KMS-11 (cell line): ENCODE measurements at regions not wholly inside any gene's neighbourhood (a gene's known extent, or its start where the extent isn't known, plus 50 kb on each side); places are given as distances from the start of the nearest gene placed in this dataset.
A peak's percentile ranks its signal among the peaks of the same experiment; 100 is the strongest.

Experiments used
- H2AFZ ChIP-seq: fragments of 200-600 bp; sonication (generic); 2 replicates; pipeline ENCODE4 v1.6.1; 2016; ENCODE audit warnings: antibody characterized with exemption, mixed run types, low read depth
- H3K27ac ChIP-seq: fragments of 200-600 bp; sonication (generic); 2 replicates; pipeline ENCODE4 v1.6.1; 2016; ENCODE audit warnings: mild to moderate bottlenecking, mixed run types
- H3K27me3 ChIP-seq: fragments of 200-600 bp; sonication (generic); 2 replicates; pipeline ENCODE4 v1.6.1; 2017; ENCODE audit warnings: mild to moderate bottlenecking, low read depth, mixed run types, moderate library complexity; ENCODE audit not compliant: insufficient read depth
- H3K36me3 ChIP-seq: fragments of 200-600 bp; sonication (generic); 2 replicates; pipeline ENCODE4 v1.6.1; 2017; ENCODE audit warnings: mild to moderate bottlenecking, mixed run types; ENCODE audit not compliant: insufficient read depth
- H3K4me1 ChIP-seq: fragments of 200-600 bp; sonication (generic); 2 replicates; pipeline ENCODE4 v1.6.1; 2016; ENCODE audit warnings: mild to moderate bottlenecking, low read depth, mixed run types; ENCODE audit not compliant: poor library complexity, severe bottlenecking
- H3K4me2 ChIP-seq: fragments of 200-600 bp; sonication (generic); 2 replicates; pipeline ENCODE4 v1.7.0; 2016; ENCODE audit warnings: mild to moderate bottlenecking, mixed run types
- H3K4me3 ChIP-seq: fragments of 200-600 bp; sonication (generic); IDR thresholded peaks from 2 replicates; pipeline ENCODE4 v1.6.1; 2017; ENCODE audit warnings: low read depth, low read length, mixed read lengths; ENCODE audit not compliant: insufficient read depth
- H3K79me2 ChIP-seq: fragments of 200-600 bp; sonication (generic); 2 replicates; pipeline ENCODE4 v1.6.1; 2016; ENCODE audit warnings: low read depth, mixed run types; ENCODE audit not compliant: insufficient read depth
- H3K9ac ChIP-seq: fragments of 200-600 bp; sonication (generic); 2 replicates; pipeline ENCODE4 v1.6.1; 2016; ENCODE audit warnings: mild to moderate bottlenecking, mixed run types
- H4K20me1 ChIP-seq: fragments of 200-600 bp; sonication (generic); 2 replicates; pipeline ENCODE4 v1.6.1; 2016; ENCODE audit warnings: mild to moderate bottlenecking, mixed run types; ENCODE audit not compliant: insufficient read depth
- CTCF ChIP-seq: fragments of 200-600 bp; sonication (generic); conservative IDR thresholded peaks from 2 replicates; pipeline ENCODE4 v1.6.1; 2017; ENCODE audit warnings: low read depth, mild to moderate bottlenecking, antibody characterized with exemption, low read length, moderate library complexity, mixed read lengths

- H3K27ac ChIP-seq, result no peak overlapping the region
- no peaks in the 10 kb centered on the region for H3K27me3 ChIP-seq
- no peaks in the 10 kb centered on the region for H3K36me3 ChIP-seq
- H3K4me1 ChIP-seq, result peaks cover 4% of the 10 kb centered on the region
- no peak overlapping the region for H3K9ac ChIP-seq
- no peaks in the 10 kb centered on the region for H3K79me2 ChIP-seq
- H4K20me1 ChIP-seq, result no peaks in the 10 kb centered on the region
- H3K4me3 ChIP-seq, result no peak overlapping the region
- no peak overlapping the region for H2AFZ ChIP-seq
- H3K4me2 ChIP-seq, result no peak overlapping the region
- TF ChIP-seq CTCF, result no peak
These were observed 1052.8 kb downstream of the BRINP3 start for GRCh38 chr1:189424746-189425331.

GRCh38 chr1:189429610-189430009, 1048.1 kb downstream of the BRINP3 start:
- Histone ChIP-seq H3K27ac (no peak overlapping the region), H2AFZ (no peak overlapping the region), H3K4me3 (no peak overlapping the region), H3K4me2 (no peak overlapping the region), H3K4me1 (no peaks in the 10 kb centered on the region), H3K9ac (no peak overlapping the region), H3K27me3 (no peaks in the 10 kb centered on the region), H3K79me2 (no peaks in the 10 kb centered on the region), H4K20me1 (no peaks in the 10 kb centered on the region), H3K36me3 (no peaks in the 10 kb centered on the region)
- peak; percentile 78 for TF ChIP-seq CTCF

- Histone ChIP-seq H3K4me1 (no peaks in the 10 kb centered on the region), H3K79me2 (no peaks in the 10 kb centered on the region), H3K27ac (no peak overlapping the region), H3K4me3 (no peak overlapping the region), H4K20me1 (no peaks in the 10 kb centered on the region), H2AFZ (no peak overlapping the region), H3K9ac (no peak overlapping the region), H3K4me2 (no peak overlapping the region), H3K36me3 (no peaks in the 10 kb centered on the region), H3K27me3 (no peaks in the 10 kb centered on the region)
- no peak for TF ChIP-seq CTCF
These were observed 1046.2 kb downstream of the BRINP3 start for GRCh38 chr1:189431447-189431846.

- H3K79me2 ChIP-seq, result no peaks in the 10 kb centered on the region
- H3K27ac ChIP-seq, result no peak overlapping the region
- H3K36me3 ChIP-seq, result no peaks in the 10 kb centered on the region
- H3K9ac ChIP-seq, result no peak overlapping the region
- no peak overlapping the region for H3K4me2 ChIP-seq
- no peak for TF ChIP-seq CTCF
- H3K27me3 ChIP-seq, result no peaks in the 10 kb centered on the region
- H3K4me1 ChIP-seq, result no peaks in the 10 kb centered on the region
- no peak overlapping the region for H3K4me3 ChIP-seq
- H4K20me1 ChIP-seq, result no peaks in the 10 kb centered on the region
- no peak overlapping the region for H2AFZ ChIP-seq
These were observed 1044.9 kb downstream of the BRINP3 start for GRCh38 chr1:189432753-189433152.
